T follicular helper cell (primary cell): ENCODE measurements at regions not wholly inside any gene's neighbourhood (a gene's known extent, or its start where the extent isn't known, plus 50 kb on each side); places are given as distances from the start of the nearest gene placed in this dataset.
"Not testable (repeated sequence)": the region's sequence is repeated elsewhere in the genome, so short reads cannot be mapped to it uniquely, and the experiment has no call there.

Experiments used
- DNase-seq: peaks from one replicate; pipeline ENCODE4 v3.0.0-alpha.2; 2020; ENCODE audit warnings: low read depth

GRCh38 chr21:16418642-16419041 lies 688.9 kb downstream of the USP25 start:
- no peak for DNase-seq

- DNase-seq = no peak
Observed at GRCh38 chr21:16419188-16419921, 689.6 kb downstream of the USP25 start.

- no peak for DNase-seq
Observed at GRCh38 chr21:16420031-16420724, 690.4 kb downstream of the USP25 start.

DNA sequence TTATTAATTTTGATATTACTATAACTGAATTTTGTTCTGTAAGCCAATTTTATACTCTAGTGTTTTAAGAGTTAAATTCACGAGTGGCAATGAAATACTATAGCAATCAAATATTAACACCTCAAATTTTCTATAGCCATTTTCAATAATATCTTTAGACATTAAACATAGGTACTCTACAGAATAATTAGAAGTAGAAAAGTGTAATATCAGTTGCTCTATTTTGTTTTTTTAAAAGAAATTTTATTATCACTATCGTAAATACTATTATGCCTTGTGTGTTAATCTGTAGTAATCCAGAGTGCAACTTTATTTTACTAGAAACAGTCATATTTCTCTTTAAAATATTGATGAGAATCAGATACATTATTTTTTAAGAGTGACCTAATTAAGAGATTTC lies 691.2 kb downstream of the USP25 start:
- DNase-seq = no peak

DNA sequence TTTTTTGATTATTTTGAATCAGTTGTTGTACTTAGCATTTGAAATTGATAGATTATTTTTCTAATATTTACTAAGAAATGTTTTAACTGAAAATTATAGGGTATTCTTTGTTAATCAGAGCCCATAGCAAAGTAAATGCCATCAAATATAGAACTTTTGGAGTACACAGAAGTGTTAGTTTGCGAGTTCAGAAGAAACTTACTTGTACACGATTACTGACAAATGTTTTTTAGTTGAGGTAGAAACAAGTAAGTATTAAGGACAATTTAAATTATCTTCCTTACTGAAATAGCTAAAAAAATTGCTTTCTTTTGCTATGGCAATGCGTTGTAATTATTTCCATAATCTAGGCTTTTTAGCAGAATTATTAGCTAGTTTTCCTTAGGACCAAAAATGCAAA lies 692.2 kb downstream of the USP25 start:
- no peak for DNase-seq

DNA sequence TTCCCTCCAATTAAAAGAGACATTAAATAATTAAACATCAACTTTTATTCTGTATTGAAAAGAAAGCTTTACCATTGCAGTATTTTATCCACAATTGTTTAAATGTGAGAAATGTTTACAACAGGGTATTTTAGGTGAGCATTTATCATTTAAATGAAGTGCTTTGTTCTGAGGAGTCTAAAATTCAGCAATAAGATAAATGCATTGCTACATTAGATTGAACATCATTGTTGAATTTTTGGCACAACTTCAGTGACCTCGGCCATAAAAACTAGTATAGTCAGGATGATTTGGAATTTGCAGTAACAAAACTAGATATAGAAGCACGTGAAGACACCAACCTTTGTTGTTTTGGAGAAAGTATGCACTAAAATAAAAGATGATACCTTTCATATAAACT lies 692.9 kb downstream of the USP25 start:
- no peak for DNase-seq

GRCh38 chr21:16423921-16424320 lies 694.1 kb downstream of the USP25 start:
- DNase-seq = no peak

- no peak for DNase-seq
Observed at GRCh38 chr21:16424331-16424751, 694.6 kb downstream of the USP25 start.

GRCh38 chr21:16425376-16425775 lies 695.6 kb downstream of the USP25 start:
- no peak for DNase-seq

DNA sequence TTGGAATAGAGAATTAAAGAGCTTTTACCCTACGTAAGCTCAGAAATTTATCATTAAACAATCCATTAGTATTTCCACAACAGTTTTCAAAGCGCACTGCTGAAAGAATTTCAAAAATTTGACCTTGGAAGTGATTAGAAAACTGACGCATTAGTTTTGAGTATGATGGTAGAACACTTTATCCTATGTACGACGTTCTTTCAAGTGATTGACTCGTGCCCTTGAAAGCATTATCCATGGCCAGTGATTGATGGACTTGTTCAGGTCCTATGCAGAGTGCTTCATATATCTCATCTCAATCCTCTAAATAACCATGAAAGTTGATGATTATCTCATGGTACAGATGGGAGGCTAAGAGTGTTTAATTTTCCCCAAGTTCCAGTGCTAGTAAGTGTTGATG lies 697.2 kb downstream of the USP25 start:
- DNase-seq = no peak

DNA sequence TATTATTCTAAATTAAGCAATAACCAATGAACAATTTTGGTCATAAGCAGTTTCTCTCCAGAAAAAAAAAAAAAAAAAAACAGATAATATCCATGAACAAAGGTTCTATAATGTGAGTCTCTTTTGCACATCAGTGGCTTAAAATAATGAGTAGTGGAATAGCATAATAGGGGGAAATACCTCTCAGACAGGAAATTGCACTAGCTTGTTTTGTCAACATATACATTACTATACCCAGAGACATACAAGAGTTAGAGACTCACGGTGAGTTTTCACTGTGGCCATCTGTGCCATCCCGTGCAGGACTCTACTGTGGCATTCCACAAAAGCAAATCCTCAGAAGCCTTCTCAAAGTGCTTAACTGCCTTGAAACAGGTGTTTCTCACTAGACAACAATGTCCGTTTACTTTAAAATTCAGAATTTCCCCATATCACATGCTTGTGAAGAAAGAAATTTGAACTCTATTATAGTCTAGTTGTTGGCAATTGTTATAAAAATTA lies 697.9 kb downstream of the USP25 start:
- no peak for DNase-seq

GRCh38 chr21:16437586-16437985 lies 707.8 kb downstream of the USP25 start:
- no peak for DNase-seq

GRCh38 chr21:16438761-16439160 lies 709.0 kb downstream of the USP25 start:
- no peak for DNase-seq

DNA sequence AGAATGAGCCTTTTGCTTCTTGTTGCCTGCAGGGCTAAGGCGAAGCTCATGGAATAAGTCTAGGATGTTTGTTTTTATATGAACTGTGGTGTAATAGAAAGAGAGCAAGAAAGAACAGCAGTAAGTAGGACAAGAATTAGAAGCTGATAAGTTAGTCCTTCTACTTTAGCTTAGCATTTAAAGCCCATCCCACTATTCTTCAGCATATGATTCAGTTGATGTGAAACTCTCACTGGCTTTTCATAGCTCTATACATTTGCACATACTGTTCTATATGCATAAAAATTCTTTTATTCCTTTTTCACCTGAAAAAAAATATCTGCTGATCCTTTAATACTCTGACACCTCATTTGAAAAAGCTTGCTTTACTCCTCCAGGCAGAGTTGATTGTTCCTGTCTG lies 712.0 kb downstream of the USP25 start:
- no peak for DNase-seq

- DNase-seq = no peak
Observed at GRCh38 chr21:16454399-16454798, 724.6 kb downstream of the USP25 start.

DNA sequence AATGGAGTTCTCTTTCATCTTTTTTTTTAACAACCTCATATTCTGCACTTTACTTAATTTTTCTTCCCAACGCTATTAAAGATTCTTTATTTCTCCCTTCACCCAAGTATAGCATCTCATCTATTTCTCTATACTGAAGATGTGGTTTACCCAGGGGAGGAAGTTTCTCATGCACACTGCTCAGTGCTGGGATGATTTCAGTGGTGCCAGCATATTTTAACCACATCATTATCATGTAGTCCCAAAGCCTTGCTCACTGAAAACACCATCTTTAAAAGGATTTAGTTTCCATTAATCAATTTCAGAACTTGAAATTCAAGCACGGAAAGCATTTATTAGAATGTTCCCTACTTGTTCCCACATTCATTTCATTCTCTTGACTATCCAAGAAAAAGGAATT lies 725.7 kb downstream of the USP25 start:
- no peak for DNase-seq

GRCh38 chr21:16455978-16456377 lies 726.2 kb downstream of the USP25 start:
- DNase-seq = no peak

- DNase-seq = no peak
Observed at GRCh38 chr21:16457498-16457897, 727.7 kb downstream of the USP25 start.

GRCh38 chr21:16460936-16461335 lies 731.2 kb downstream of the USP25 start:
- DNase-seq = no peak

GRCh38 chr21:16464211-16464889 lies 734.6 kb downstream of the USP25 start:
- not testable (repeated sequence) for DNase-seq

DNA sequence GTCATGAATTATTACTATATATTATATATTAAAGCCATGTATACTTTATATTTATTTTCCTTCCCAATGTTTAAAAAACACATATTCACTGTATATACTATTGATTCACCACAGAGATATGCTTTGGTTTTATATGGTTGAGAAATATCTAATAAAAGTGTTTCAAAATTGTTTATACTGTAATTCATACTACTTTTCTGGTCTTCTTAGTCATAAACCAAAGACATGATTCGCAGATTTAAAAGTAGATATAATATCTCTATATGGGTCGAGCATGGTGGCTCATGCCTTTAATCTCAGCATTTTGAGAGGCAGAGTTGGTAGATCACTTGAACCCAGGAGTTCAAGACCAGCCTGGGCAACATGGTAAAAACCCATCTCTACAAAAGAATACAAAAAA lies 738.4 kb downstream of the USP25 start:
- no peak for DNase-seq

DNA sequence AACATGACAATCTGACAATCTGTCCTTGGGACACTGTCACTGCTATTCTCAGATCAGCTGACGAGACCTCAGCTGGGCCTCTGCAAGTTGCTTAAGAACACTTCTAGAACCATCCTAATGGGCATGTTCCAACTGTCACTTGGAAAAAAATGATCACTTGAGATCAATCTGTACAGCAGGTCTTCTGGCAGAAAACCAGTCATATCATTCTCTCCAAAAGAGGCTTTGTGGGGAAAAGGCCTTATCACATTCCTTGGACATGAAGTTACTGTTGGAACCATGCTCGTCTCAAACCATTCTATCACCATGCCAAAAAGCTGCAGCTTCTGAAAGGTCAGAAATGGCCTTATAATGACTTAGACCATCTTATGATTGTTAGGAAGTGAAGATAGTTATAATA lies 744.2 kb downstream of the USP25 start:
- no peak for DNase-seq
